HL-60 (cell line): ENCODE measurements at regions not wholly inside any gene's neighbourhood (a gene's known extent, or its start where the extent isn't known, plus 50 kb on each side); places are given as distances from the start of the nearest gene placed in this dataset.
"Not testable (repeated sequence)": the region's sequence is repeated elsewhere in the genome, so short reads cannot be mapped to it uniquely, and the experiment has no call there.

ENCODE experiments used
- DNase-seq, 2 experiments: peaks; one replicate each; pipeline ENCODE4 v3.0.0-alpha.2; 2010 to 2020; ENCODE audit warnings: low read depth in 1 of 2, low spot score in 1 of 2
- H3K27ac ChIP-seq: fragments of 250-450 bp; sonication (Bioruptor Pico); replicated peaks from 2 replicates; pipeline ENCODE4 v1.5.1; 2020; ENCODE audit warnings: mild to moderate bottlenecking, moderate library complexity
- H3K27me3 ChIP-seq: fragments of 250-450 bp; sonication (Bioruptor Pico); 2 replicates; pipeline ENCODE4 v1.5.1; 2021; ENCODE audit warnings: mild to moderate bottlenecking, moderate library complexity; ENCODE audit not compliant: insufficient read depth, poor library complexity, severe bottlenecking
- H3K4me3 ChIP-seq: replicated peaks from 2 replicates; pipeline ENCODE4 v1.5.1; 2011; ENCODE audit warnings: mild to moderate bottlenecking, control low read depth, low read length; ENCODE audit not compliant: insufficient read depth

- H3K27ac ChIP-seq, DNase-seq, H3K27me3 ChIP-seq: not testable (repeated sequence)
These were observed 126.0 kb downstream of the POTEH start for GRCh38 chr22:15815783-15816182.

GRCh38 chr22:15816470-15816869, 126.6 kb downstream of the POTEH start:
- DNase-seq, result not testable (repeated sequence)

More at GRCh38 chr22:15815783-15816182, 126.0 kb downstream of the POTEH start:
- not testable (repeated sequence) for H3K4me3 ChIP-seq

GRCh38 chr22:15817264-15817663, 127.4 kb downstream of the POTEH start:
- not testable (repeated sequence) for H3K27ac ChIP-seq, DNase-seq, H3K27me3 ChIP-seq, H3K4me3 ChIP-seq

More at GRCh38 chr22:15816470-15816869, 126.6 kb downstream of the POTEH start:
- not testable (repeated sequence) for H3K27ac ChIP-seq, H3K4me3 ChIP-seq, H3K27me3 ChIP-seq

GRCh38 chr22:15819886-15820285, 130.1 kb downstream of the POTEH start:
- not testable (repeated sequence) for H3K27ac ChIP-seq, H3K4me3 ChIP-seq, DNase-seq, H3K27me3 ChIP-seq

GRCh38 chr22:15821088-15821487, 131.3 kb downstream of the POTEH start:
- H3K4me3 ChIP-seq, result not testable (repeated sequence)

GRCh38 chr22:15822001-15822400, 132.2 kb downstream of the POTEH start:
- H3K27ac ChIP-seq, H3K4me3 ChIP-seq, H3K27me3 ChIP-seq, DNase-seq: not testable (repeated sequence)

More at GRCh38 chr22:15821088-15821487, 131.3 kb downstream of the POTEH start:
- not testable (repeated sequence) for DNase-seq, H3K27ac ChIP-seq, H3K27me3 ChIP-seq

- H3K27ac ChIP-seq, H3K27me3 ChIP-seq, H3K4me3 ChIP-seq, DNase-seq: not testable (repeated sequence)
These were observed 133.4 kb downstream of the POTEH start for GRCh38 chr22:15823178-15823577.

- not testable (repeated sequence) for H3K27me3 ChIP-seq, DNase-seq, H3K4me3 ChIP-seq, H3K27ac ChIP-seq
These were observed 142.4 kb downstream of the POTEH start for GRCh38 chr22:15832235-15832634.

GRCh38 chr22:15835729-15836128, 145.9 kb downstream of the POTEH start:
- not testable (repeated sequence) for DNase-seq, H3K27ac ChIP-seq, H3K27me3 ChIP-seq, H3K4me3 ChIP-seq

- H3K27ac ChIP-seq, H3K4me3 ChIP-seq, DNase-seq, H3K27me3 ChIP-seq: not testable (repeated sequence)
These were observed 159.9 kb downstream of the POTEH start for GRCh38 chr22:15849772-15850171.

GRCh38 chr22:15853716-15854373, 164.0 kb downstream of the POTEH start:
- not testable (repeated sequence) for DNase-seq, H3K27ac ChIP-seq, H3K4me3 ChIP-seq, H3K27me3 ChIP-seq

- H3K27me3 ChIP-seq, H3K4me3 ChIP-seq, DNase-seq, H3K27ac ChIP-seq: not testable (repeated sequence)
These were observed 164.6 kb downstream of the POTEH start for GRCh38 chr22:15854421-15854820.

GRCh38 chr22:15854978-15855377, 165.2 kb downstream of the POTEH start:
- not testable (repeated sequence) for H3K27me3 ChIP-seq, H3K4me3 ChIP-seq, H3K27ac ChIP-seq, DNase-seq

GRCh38 chr22:15880926-15881325, 191.1 kb downstream of the POTEH start:
- not testable (repeated sequence) for H3K27me3 ChIP-seq, H3K27ac ChIP-seq, H3K4me3 ChIP-seq, DNase-seq

GRCh38 chr22:15904326-15904725, 214.5 kb downstream of the POTEH start:
- not testable (repeated sequence) for H3K4me3 ChIP-seq, H3K27me3 ChIP-seq, DNase-seq, H3K27ac ChIP-seq

- not testable (repeated sequence) for DNase-seq, H3K27me3 ChIP-seq, H3K4me3 ChIP-seq, H3K27ac ChIP-seq
These were observed 221.9 kb downstream of the POTEH start for GRCh38 chr22:15911704-15912103.
